ENCODE measurements at regions not wholly inside any gene's neighbourhood (a gene's known extent, or its start where the extent isn't known, plus 50 kb on each side); places are given as distances from the start of the nearest gene placed in this dataset.

DNA sequence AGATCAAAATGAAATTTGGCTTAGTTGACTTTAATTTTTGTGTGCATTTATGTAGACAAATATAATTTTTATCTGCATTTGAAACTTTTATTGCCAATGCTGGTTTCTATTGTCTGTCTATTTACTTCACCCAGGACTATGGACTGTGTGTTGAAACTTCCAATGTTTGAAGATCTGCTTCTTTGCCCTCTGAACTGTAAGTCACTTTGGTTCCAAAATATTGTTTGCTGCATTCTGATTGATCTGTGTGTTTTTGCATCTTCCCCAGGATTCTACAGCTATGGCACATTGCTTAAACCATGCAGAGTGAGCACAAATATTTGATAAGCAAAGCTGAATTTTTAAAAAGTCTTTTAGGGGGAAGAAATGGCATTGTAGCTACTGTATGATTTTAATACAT lies 131.0 kb upstream of the SOX5 start:
- TF ChIP-seq SMC3 (IDR thresholded peaks at IDR 0.05; ENCODE audit: low read depth, low read length) (no peak), RFX5 (IDR thresholded peaks at IDR 0.05; ENCODE audit: low read depth, low read length) (no peak), CTCF (conservative IDR thresholded peaks at IDR 0.05; ENCODE audit: low read depth, low read length) (no peak), POLR2A (IDR thresholded peaks at IDR 0.05; ENCODE audit: low read depth, low read length) (no peak), CEBPB (IDR thresholded peaks at IDR 0.05; ENCODE audit: low read depth, low read length) (no peak), FOS (IDR thresholded peaks at IDR 0.05; ENCODE audit: low read depth, low read length) (no peak), CHD1 (IDR thresholded peaks at IDR 0.05; ENCODE audit: low read depth, low read length) (no peak), RCOR1 (IDR thresholded peaks at IDR 0.05; ENCODE audit: insufficient replicate concordance, low read length) (no peak), BHLHE40 (IDR thresholded peaks at IDR 0.05; ENCODE audit: low read depth, low read length) (no peak), RAD21 (IDR thresholded peaks at IDR 0.05; ENCODE audit: low read length) (no peak), MXI1 (IDR thresholded peaks at IDR 0.05; ENCODE audit: borderline replicate concordance, low read depth, low read length) (no peak), ELK1 (IDR thresholded peaks at IDR 0.05; ENCODE audit: borderline replicate concordance, low read depth, low read length) (no peak)
- TF ChIP-seq, protein P1, sequence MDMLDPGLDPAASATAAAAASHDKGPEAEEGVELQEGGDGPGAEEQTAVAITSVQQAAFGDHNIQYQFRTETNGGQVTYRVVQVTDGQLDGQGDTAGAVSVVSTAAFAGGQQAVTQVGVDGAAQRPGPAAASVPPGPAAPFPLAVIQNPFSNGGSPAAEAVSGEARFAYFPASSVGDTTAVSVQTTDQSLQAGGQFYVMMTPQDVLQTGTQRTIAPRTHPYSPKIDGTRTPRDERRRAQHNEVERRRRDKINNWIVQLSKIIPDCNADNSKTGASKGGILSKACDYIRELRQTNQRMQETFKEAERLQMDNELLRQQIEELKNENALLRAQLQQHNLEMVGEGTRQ (IDR thresholded peaks at IDR 0.05; ENCODE audit: low read depth, low read length), result no peak

Data from IMR-90 (cell line).